Stimulated activated CD8-positive, alpha-beta memory T cell treated with anti-CD3 and anti-CD28 coated beads, Interleukin-15, amount 100 ng/mL, for 1 hour (primary cell): ENCODE measurements at regions not wholly inside any gene's neighbourhood (a gene's known extent, or its start where the extent isn't known, plus 50 kb on each side); places are given as distances from the start of the nearest gene placed in this dataset.
"Not testable (repeated sequence)": the region's sequence is repeated elsewhere in the genome, so short reads cannot be mapped to it uniquely, and the experiment has no call there.

Experiments used
- DNase-seq: peaks from one replicate; pipeline ENCODE4 v3.0.0-alpha.2; 2020; ENCODE audit warnings: low read depth

DNA sequence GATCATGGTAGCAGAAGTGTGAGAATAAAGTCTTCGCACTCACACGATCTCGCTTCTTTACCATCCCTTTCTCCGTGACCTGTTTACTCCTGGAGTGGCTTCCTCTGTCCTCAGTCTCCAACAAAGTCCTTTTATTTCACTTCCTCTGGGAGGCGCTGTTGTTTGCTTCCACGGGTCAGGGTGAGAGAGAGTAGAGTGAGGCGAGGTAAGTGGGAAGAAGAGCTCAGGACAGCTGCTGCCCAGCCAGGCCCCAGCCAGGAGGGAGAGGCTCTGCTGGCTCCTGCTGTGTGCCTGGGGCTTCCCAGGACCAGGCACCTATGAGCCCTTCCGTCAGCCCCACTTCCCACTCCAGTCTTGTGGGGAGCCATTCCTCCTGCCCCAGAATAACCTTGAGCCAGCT lies 242.1 kb downstream of the FGF9 start:
- no peak for DNase-seq

DNA sequence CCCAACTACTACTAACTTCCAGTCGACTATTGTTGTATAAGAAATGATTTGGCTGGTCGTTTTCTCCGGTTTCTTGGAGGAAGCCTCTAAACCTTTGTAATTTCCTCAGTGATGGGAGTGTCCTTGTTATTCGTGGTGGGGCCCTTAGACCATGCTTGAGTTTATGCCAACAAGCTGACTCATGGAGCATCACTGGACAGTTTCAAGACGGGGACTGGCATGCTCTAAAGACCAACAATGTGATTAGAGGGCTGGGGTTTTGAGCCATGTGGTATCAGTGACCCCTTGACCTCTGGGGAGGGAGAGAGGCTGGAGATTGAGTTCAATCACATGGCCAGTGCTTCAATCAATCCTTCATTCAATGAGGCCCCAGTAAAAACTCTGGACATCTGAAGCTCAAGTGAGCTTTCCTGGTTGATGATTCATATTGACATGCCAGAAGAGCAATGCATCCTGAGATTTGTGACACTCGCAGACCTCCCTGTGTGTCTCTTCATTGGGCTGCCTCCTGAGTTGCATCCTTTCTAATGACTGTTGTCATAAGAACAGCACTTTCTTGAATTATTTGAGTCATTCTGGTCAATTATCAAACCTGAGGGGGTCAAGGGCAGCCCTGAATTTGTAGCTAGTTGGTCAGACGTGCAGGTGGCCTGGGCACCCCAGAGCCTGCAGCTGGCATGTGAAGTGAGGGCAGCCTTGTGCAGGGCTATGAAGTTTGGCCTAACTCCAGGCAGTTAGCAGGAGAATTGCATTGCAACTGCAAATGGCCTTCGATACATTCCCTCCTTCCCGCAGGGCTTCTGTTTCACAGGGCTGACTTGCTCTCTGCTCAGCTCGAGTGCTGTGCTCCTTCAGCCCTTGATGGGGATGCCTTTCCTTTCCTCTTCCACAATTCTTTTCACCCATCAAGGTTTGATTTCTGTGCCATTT lies 246.5 kb downstream of the FGF9 start:
- DNase-seq = no peak

DNA sequence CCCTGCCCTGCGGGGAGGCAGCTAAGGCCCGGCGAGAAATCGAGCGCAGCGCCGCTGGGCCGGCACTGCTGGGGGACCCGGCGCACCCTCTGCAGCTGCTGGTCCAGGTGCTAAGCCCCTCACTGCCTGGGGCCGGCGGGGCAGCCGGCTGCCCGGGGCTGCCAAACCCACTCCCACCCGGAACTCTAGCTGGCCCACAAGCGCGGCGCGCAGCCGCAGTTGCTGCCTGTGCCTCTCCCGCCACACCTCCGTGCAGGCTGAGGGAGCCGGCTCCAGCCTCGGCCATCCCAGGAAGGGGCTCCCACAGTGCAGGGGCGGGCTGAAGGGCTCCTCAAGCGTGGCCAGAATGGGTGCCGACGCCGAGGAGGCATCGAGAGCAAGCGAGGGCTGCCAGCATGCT lies 249.9 kb downstream of the FGF9 start:
- not testable (repeated sequence) for DNase-seq

DNA sequence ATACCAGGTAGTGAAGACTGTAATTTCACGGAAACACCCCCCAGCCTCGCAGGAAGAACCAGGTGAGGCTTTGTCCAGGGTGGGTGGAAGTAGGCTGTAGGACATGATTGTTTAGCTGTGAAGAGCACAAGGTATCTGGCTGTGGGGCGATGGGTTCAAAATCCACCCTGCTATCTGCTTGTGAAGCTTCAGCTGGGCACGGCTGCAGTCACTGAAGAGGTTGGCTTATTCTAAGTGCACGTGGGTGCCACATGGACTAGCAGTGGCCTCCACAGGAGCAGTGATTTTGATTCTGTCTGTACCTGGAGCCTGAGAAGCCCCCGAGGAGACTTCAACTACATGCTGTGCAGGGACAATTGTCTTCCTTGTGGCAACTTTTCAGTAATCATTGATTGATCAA lies 254.1 kb downstream of the FGF9 start:
- no peak for DNase-seq

DNA sequence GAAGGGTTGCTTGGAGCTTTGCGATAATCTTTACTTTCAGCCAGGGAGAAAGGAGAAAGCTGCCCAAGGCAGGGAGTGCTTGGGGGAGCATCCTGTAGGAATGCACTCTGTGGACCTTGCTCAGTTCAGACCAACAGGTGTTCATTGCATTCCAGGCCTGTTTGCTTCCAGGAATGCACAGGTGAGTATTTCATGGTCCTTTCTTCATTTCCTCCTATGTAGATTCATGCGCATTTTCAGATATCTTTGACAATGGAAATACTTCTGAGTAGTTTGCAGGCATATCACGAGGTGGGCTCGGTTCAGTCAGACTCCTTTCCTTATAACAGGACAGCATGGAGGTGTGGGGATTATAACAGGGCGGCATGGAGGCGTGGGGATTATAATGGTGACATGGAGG lies 254.8 kb downstream of the FGF9 start:
- DNase-seq = no peak

DNA sequence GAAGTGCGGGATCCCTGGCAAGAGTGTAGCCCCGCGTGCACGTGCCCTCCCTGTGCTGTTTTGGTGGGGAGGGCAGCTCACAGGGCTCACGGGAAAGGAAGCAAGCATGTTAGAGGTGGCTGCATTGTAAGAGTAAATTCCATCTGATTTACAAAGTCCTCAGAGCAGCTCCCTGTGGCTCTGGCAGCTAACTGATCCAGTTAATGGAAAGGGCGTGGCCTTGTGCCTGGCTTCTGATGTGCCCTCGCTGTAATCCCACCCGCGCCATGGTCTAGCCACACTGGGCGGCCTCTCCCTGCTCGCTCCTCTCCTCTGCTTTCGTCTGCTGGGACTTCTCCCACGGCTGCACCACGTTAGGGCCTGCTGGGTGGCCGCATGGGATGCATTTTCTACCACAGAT lies 258.5 kb downstream of the FGF9 start:
- no peak for DNase-seq

DNA sequence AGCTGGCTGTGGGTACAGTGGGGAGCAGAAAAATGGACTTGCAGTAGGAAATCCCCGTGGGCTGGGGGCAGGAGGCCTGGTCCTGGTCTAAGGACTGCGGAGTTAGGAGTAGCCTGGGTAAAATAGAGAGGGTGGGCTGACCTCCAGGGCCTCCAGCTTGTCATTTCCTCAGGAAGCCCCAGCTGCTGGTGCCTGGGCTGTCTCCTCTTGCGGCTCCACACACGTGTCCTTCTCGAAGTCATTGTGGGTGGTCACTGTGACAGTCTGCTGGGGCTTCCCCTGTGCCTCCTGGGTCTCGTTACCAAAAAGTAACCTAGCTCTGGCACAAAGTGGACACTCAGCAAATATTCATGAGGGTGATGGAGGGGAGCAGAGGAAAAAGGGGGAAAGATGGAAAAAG lies 259.7 kb downstream of the FGF9 start:
- DNase-seq = no peak

DNA sequence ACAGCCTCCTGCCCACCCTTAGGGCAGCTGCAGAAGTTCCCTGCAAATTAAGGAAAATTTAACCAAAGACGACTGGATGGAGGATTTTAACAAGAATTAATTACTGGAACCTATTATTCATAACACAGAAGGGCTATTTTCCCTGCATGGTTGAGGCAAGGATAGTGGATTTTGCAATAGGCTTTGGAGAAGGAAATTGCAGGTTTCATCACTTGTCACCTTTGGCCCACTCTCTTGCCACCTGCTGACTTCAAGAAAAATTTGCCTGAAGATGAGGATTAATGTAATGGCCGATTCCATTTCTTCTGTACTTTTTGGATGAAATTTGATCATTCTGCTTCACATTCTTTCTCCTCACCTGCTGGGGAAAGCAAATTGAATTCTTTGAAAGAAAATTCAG lies 261.7 kb downstream of the FGF9 start:
- DNase-seq = no peak

DNA sequence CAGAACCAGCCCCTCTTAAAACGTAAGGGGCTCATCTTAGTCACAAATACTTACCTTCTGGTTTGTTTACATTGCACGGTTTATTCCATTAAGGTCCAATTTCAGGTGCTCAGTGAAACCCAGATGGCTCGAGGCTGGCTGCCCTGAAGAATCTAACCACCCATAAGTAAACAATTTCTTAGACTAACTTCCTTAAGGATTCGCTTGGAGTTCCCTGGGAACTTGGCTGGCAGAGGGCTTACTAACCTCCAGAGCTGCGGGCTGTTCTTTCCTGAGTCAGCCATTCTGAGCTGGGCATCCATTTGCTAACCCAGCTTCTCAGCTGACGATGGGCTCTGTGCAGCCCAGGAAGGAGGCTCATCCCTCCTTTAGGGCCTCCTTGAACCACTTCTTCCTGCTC lies 262.1 kb downstream of the FGF9 start:
- DNase-seq = no peak

DNA sequence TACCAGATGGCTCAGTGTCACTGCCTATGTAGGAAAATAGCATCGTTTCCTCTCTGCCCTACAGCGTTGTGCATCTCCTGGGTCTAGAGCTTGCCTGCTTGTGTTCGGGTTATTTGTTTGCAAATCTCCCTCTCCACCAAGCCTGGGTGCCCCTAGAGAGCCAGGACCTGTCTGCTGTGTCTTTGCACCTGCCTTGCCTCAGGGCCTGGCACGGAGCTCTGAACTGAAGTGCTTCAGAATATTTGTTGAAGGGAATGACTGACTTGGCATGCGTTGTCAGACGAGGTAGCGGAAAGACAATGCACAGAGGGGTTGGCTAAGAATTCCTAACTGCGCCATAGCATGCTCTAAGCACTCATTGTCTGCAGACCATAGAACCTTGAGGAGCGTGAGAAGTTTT lies 263.4 kb downstream of the FGF9 start:
- no peak for DNase-seq

DNA sequence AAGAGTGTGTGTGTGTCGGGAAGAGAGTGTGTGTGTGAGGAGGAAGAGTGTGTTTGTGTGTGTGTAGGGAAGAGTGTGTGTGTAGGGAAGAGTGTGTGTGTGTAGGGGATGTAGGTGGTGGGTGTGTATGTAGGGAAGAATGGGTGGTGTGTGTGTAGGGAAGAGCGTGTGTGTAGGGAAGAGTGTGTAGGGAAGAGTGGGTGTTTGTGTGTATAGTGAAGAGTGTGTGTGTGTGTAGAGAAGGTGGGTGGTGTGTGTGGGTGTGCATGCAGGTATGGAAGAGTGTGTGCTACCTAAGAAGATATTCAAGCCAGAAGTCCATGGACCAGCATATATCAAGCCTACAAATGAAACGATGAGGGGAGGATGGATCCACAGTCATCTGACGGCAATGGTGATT lies 265.8 kb downstream of the FGF9 start:
- no peak for DNase-seq

DNA sequence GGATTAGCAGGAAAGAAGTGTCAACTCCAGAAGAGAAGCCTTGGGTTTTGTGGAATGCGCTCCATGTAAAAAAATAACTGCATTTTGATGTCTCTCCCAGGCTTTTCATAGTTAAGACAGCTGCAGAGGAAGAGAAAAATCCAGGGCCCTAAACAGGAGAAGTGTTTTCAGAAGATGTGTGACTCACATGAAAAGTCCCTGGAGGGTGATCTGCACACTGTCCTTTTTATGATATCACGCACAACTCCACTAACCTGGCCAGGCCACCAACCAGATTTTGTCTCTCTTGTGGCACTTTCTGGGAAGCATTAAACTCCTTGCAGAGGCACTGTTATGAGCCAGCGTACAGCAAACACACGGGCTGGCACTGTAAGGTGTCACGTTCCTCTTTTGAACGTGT lies 267.3 kb downstream of the FGF9 start:
- no peak for DNase-seq

DNA sequence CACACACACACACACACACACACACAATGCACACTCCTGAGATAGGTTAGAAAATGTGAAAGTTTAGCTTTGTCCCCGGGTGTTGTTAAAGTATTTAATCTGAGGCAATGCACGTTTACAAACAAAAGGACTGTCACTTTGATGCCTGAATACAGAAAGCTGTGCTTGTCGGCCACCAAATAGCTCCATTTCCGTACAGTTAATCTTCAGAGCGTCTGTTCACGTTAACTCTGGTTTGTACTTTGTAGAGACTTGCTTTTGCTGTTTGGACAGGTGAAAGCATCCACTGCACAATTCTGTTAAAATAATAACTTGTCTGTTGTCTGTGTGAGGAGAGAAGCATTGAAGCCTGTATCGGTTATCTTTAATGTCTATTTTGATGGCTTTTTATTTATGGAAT lies 267.8 kb downstream of the FGF9 start:
- no peak for DNase-seq

DNA sequence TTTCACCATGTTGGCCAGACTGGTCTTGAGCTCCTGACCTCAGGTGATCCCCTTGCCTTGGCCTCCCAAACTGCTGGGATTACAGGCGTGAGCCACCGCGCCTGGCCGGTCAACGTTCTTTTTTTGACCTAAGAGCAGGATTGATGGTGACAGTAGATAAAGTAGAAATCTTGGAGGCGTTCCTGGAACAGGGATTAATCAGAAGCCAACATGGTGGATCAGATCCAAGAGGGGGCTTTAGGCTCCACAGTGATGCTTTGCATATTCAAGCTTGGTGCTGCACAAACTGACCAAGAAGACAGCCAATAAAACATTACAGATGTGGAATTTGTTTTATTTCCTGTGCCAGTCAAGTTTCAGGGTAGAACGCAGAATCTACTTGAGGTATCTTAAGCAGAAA lies 271.2 kb downstream of the FGF9 start:
- DNase-seq = no peak

DNA sequence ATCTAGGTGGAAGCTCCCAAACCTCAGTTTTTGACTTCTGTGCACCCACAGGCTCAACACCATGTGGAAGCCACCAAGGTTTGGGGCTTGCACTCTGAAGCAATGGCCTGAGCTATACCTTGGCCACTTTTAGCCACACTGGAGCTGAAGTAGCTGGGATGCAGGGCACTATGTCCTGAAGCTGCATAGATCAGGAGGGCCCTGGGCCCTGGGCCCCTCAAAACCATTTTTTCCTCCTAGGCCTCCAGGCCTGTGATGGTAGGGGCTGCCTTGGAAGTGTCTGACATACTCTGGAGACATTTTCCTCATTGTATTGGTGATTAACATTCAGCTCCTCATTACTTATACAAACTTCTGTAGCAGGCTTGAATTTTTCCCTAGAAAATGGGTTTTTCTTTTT lies 273.7 kb downstream of the FGF9 start:
- no peak for DNase-seq

DNA sequence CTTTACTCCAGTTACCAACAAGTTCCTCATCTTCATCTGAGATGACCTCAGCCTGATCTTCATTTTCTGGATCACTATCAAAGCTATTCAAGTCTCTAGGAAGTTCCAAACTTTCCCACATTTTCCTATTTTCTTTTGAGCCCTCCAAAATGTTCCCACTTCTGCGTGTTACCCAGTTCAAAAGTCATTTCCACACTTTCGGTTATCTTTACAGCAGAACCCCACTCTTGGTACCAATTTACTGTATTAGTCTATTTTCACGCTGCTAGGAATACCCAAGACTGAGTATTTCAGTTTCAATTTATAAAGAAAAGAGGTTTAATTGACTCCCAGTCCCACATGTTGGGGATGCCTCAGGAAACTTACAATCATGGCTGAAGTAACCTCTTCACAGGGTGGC lies 274.3 kb downstream of the FGF9 start:
- DNase-seq = no peak

DNA sequence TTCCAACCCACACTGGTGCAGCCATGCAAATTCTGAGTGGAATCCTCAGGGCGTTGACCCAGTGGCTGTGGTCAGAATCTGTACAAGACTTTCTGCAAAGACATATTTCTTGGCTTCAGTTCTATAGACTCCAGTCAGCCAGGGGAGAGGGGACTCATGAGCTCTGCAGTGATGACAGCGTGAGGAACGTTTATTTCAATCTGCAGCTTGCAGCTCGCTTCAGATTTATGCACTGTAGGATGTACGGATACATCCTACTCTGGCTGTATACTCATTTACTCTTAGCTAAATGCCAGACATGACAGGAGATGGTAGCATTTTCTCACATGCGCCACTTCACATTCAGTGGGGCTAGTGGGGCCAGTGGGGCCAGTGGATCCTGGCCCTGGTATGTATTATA lies 276.1 kb downstream of the FGF9 start:
- no peak for DNase-seq

DNA sequence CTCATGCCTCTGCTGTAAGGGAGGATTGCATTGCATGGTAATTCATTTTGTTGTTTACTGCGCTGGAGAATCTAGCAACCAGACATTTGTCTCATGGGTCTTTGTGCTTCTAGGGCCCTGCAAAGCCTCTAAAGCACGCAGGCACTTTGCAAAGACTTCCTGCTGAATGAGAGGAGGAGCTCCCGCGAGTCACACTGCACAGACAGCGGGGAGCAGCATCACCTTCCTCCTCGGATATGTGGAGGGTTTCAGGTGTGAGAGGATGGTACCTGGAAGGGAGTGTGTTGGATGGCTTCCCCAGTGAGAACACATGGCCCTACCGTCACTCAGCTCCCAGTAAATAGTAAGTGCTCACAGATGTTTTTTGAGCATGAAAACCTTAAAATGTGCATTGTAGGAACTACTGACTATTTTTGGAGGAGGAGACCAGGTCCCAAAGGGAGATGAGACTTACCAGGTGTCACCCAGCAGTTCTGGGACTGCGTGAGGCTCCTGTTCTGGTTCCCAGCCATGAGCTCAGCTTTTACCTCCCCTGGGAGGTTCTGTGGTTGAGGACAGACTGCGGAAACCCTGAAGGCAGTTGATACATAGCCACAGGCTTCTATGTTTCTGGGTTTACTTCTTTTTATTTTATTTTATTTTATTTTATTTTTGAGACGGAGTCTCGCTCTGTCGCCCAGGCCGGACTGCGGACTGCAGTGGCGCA lies 278.0 kb downstream of the FGF9 start:
- DNase-seq = no peak

DNA sequence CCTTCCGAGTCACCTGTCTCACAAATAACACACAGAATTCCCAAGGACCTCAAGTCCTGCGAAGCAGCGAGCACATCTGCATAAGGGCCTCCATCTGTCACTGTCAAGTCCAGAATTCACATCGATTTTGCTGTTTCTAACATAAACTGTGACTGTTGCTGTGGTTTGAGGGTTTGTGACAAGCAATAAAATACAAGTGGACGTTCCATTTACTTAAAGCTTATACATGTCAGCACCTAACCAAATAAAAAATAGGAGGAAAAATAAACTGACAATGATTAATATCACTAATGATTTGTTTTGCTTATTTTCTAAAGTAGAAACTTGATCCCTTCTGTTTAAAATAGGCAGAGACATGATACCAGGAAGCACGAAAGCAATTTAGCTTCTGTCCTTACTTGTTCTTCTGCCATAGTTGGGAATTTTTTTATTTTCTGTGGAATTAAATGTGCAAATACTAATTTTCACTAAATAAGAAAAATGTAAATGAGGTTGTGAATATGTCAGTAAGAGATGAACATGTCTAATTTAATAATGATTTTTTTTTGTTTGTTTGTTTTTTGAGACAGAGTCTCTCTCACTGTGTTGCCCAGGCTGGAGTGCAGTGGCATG lies 279.1 kb downstream of the FGF9 start:
- no peak for DNase-seq

DNA sequence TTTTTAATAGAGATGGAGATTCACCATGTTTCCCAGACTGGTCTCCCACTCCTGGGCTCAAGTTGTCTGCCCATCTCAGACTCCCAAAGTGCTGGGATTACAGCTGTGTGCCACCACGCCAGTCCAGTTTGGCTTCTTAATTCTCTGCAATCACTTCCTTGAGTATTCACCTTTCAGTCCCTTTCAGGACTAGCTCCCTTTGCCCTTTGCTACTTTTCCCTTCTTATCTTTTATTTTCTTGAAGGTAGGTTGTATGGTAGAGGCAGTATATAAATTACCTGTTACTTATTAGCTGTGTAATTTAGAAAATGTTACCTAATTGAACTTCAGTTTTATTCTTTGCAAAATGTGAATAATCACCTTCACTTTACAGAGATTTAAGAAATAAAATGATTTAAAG lies 285.8 kb downstream of the FGF9 start:
- no peak for DNase-seq

DNA sequence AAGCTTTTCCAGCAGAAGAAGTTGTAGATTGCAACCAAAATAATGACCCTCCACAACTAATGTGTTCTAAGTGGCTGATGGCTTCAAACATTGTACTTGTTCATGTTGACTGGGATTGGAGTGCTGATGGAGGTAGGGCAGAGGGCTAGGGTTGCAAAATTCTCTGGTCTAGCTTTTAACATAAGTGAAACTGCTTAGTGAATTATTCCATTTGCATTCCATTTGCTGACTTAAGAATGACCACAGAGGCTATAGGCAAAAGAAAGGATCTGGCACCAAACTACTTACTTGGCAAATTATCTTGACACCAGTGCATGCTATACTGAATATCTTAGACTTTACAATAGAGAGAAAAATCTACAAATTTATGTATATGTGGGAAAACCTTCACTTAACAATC lies 287.0 kb downstream of the FGF9 start:
- no peak for DNase-seq

DNA sequence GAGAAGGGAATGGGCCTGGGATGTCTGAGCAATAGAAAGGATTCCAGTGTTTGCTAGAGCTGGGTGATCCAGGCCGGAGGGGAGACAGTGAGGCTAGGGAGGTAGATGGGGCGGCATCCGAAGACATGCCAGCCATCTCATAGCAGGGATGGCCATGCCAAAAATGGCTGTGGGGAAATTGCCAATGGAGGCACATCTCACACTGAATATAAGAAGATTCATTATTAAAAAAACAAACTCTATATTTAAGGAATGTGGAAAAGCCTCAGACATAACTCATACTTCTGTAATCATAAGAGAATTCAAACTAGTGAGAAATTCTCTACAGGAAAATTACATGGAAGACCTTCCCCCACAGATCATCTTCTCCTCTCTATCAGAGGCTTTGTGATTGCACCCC lies 289.2 kb downstream of the FGF9 start:
- no peak for DNase-seq

DNA sequence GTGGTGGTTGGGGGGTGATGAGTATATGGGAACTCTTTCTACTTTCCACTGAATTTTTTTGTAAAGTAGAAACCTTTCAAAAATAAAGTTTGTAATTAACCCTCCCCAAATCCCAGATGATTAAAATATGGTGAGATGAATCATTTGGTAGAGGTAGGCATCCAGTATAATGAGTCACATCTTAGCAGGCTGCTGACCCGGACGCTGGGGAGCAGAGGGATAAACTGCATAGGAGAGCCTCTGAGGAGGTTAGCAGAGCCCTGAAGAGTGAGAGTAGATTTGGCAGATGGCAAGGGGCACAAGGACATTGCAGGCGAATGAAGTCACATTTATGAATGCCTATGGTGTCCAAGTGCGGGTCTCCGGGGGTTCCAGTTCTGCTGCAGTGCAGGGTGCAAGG lies 293.8 kb downstream of the FGF9 start:
- no peak for DNase-seq
